HUDEP-2 (cell line): ENCODE measurements at regions not wholly inside any gene's neighbourhood (a gene's known extent, or its start where the extent isn't known, plus 50 kb on each side); places are given as distances from the start of the nearest gene placed in this dataset.

ENCODE experiments used
- DNase-seq, 76 experiments: peaks; one replicate each; lab custom pipeline; 2025; ENCODE audit not compliant: unreplicated experiment in 76 of 76; lab: John Stamatoyannopoulos, UW

DNA sequence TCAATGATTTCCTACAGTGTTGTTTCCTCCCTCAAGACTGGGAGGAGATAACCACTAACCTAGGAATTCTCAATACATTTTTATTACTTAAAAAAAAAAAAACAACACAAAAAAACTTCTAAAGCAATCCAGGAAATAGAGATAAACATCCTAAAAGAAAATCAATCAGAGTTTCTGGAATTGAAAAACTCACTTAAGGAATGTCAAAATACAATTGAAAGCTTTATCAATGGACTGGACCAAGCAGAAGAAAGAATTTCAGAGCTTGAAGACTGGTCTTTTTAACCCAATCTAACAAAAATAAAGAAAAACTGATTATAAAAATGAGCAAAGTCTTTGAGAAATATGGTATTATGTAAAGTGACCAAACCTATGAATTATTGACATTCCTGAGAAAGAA, 394.1 kb downstream of the XPNPEP1 start:
- no peak for DNase-seq

DNA sequence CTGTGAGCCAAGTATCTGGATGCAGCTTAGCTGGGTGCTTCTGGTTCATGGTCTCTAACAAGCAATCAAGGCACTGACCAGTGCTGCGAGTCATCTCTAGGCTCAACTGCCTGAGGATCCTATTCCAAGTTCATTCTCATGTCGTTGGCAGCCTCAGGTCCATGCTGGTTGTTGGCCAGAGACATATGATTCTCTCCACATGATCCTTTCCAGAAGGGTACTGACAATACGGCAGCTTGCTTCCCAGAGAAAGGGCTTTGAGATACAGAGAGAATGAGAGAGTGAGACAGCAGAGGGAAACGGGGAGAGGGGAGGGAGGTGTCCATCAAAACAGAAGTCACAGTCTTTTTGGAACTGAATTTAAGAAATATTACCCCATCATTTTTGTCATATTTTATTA, 405.6 kb downstream of the XPNPEP1 start:
- DNase-seq = no peak

DNA sequence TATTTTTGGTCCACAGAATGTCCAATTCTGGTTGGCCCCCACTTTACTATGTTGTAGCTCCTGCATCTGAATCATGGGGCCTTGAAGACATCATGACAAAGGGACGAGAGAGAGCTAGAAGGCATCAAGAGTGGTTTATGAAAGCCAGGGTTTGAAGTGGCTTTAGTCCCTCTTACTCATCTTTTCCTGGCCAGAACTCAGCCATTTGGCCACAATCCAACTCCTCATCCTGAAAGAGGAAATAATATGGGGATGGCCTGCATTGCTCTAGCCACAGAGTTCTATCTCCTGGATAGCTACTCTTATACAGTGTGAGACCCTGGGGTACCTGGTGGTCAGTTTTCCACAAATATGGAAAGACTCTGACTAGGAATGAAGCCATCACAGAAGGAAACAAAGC, 418.9 kb downstream of the XPNPEP1 start:
- DNase-seq = no peak

DNA sequence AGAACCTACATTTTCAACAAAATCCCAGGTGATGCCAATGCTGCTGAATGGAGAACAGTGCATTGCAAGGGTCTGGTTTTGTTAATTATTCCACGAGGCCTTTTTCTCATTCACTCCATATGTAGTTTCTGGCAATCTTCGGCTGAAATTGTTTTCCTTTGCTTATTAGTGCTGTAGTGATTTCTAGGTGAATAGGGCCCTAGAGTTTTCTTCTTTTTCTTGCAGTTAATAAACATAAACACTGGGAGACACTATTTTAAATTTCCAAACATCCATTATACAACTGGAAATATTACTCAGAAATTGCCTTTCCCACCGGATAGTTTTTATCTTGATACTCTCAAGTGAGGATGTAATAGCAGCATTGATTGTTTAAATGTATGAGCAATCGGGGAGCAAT, 435.6 kb downstream of the XPNPEP1 start:
- DNase-seq = no peak

DNA sequence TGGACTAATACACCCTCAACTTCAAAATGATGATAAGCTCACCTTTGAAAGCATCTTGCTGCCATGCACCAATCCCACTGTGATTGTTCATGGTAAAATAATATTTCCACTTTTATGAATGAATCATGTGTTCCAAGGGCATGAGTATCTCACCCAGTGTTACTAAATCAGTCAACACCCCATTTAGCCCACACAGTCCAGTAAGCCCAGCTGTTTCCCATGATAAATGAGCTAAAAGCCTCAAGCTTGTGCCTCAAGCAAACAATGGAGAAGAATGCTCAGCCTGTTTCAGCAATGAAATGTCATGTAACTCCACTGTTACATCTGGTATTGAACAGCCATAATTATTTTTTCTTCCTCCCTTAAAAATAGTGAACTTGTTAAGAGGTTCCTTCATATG, 442.5 kb downstream of the XPNPEP1 start:
- no peak for DNase-seq

DNA sequence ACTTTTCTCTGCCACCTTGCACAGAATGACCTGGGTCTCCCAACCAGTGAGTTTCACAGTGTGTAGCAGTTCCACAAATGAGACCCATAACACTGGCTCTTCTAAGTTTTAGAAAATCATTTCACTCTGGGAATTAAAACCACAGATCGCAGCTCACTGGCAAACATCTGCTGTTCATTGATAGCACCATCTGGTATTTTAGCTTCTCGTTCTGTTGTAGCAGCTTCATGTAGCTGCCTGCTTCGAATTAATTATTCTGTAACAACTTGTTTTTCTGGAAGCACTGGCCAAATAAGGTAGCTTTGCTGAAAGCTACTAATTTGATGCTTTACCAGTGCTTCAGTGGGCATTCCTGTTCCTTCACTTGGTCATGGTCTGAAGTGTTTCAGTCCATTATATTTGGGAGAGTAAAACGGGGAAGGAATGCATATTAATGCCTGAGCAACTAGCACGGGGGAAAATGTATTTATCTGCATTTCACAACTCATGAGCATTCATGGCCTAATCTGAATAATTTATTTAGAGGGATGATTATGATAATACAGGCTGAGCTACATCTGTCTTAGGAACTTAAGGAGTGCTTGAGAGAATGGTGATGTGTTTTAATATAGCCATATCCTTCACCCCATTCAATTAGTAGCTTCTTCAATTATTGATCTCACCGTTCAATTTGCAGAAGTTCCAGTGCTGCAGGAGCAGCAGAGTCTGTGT, 447.4 kb downstream of the XPNPEP1 start:
- no peak for DNase-seq

DNA sequence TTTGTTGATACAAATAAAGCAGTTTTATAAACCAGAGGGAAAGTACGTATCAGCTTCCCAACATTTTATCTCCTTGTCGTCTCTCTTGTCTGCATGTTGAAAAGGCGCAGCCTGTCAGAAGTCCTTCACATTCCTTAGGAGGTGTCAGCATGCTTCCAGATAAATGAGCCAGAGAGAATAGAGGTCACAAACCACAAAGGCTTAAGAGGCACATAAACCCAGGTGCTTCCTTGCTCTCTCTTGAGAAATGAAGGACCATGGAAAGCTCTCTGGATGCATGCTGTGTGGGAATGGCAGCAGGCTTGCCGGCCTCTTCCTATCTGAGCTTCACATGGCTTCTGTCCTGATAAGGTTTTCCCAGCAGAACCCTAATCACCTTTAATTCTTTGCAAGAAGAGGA, 448.5 kb downstream of the XPNPEP1 start:
- DNase-seq = no peak

DNA sequence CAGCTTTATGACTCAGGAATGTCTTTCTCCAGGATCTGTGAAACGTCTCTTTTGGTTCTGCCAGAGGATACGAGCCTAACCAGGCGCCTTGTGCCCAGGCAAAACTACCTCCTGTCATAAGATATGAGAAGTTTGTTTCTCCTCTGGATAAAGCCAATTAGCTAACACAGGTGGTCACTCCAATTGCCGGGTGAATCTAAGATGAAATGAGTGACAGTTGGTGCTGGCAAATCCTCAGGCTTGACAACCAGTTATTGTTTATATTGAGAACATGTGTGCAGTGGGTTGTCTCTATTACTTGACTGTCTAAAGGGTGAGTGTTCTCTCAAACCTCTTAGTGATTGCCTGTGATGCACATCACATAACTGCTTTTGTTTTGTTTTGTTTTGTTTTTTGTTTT, 449.1 kb downstream of the XPNPEP1 start:
- DNase-seq = no peak

DNA sequence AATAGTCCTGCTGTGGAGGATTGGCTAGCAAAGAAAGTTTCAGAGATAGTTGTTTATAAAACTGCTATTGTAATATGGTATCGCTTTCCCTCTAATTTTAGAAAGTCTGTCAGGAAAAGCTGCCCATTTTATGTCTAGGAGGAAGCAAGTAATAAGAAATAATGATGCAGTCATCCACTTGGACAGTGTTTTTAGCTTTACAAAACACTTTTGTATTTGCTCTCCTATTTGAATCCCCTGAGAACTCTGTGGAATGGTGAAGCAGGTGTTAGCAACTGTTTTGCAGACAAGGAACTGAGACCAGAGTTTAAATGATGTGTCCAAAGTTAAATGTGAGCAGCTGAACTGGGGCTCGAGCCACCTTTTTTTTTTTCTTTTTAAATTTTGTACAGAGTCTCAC, 455.8 kb downstream of the XPNPEP1 start:
- DNase-seq = no peak

DNA sequence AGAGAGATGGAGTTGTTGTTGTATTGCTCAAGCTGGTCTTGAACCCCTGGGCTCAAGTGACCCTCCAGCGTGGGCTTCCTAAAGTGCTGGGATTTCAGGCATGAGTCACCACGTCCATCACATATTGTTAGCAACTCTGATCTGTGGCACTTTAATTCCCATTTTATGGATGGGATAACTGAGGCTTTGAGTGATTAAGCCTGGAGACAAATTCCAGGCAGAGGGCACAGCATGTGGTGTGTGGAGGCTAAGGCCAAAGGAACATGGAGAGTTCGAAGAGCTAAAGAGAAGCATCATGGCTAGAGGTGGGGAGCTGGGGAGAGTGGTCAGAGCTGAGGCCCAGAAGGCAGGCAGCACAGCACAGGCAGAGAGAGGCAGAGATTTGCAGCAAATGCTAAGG, 458.4 kb downstream of the XPNPEP1 start:
- DNase-seq = no peak

DNA sequence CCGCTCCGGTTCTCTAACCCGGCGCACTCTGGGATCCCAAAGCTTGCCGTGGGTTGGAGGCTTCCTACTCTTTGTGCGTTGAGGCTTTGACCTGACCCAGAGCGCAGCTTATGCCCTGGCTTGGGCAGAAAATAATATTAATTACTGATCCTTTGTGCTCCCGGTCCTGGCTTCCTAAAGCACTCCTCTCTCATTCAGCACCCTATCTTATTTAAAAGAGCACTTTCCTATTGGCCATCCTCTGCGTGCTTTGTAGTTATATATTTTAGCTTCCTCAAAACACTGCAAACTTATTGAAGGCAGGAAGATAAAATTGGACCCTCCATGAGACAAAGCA, 466.0 kb downstream of the XPNPEP1 start:
- DNase-seq = no peak

DNA sequence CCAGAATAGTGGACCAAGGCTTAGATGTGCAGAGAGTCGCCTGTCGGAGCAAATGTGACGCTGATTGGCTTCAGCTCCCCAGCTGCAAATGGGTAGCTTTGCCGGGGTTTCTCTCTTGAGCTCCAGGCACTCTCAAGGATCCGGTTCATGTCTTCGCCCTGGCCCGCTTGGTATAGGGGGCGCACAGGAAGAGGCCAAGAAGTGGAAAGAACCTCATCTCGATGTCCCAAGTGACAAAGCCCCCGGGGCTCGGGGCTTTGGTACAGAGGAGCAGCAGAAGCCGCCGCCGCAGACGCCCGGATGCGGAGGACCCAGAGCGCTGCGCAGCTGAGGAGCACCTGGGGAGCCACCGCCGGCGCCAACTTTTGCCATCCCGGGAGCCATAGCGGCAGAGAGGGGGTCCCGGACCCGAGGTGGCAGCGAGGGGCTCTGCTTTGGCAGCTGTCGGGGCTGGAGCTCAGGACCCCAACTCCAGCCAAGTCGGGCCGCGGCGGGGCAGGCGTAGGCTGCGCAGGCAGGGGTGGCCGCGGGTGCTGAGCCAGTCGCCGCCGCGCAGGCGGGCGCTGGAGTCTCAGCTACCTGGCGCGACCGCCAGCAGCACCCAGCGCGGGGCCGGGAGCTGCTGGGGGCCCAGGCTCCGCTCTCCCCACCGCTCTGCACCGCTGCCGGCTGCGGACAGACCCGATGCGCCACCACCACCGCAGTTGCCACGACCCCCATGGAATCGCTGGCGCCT, 466.6 kb downstream of the XPNPEP1 start:
- no peak for DNase-seq

DNA sequence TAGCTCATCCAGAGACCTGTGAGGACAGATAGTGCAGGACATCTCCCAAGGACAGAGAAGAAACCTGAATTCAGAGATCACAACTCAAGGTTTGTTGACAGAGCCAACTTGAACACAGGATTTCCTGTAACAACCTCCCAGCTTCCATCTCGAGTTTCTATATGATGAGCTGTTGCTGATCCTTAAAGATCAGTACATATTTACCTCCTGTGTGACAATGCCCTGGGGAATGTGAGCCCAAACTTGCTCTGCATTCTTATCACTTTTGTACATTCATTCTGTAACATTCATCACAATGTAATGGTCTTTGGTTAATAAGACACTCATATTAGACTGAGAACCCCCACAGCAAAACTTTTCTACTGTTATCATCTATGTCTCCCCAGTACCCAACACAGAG, 468.6 kb downstream of the XPNPEP1 start:
- DNase-seq = no peak

DNA sequence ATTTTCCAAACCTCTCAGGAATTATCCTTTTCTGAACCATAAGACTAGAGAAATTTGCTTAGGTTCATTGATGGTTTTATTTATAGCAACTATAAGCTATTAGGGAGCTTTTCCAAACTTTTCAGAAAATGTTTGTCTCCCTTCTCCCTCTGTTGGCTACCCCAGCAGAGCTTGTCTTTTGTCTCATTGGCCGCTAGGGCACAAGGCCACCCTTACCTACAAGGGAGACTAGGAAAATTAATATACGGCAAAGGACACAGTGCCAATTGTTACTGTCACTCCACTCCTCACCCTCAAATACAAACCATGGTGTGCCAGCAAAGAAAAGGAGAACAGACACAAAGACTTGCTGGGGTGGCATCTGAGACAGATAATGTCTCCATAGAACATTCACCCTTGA, 471.4 kb downstream of the XPNPEP1 start:
- no peak for DNase-seq

DNA sequence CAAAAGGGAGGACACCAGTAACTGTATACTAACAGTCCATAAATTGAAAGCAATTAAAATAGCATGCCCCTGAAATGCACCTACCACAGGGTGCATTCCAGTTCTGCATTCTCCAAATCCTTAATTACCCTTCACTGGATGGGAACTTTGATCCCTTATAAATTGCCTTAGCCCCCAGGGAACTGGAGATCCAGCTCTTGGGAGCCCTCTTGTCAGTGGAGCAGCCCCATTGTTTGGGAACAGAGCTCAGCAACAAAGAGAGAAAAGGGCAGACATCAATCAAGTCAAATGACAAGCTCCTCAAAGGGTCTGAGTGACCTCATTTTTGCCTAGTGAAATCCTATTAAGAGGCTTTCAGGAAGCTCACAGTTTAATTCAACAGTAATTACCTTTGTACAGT, 472.6 kb downstream of the XPNPEP1 start:
- DNase-seq = no peak

DNA sequence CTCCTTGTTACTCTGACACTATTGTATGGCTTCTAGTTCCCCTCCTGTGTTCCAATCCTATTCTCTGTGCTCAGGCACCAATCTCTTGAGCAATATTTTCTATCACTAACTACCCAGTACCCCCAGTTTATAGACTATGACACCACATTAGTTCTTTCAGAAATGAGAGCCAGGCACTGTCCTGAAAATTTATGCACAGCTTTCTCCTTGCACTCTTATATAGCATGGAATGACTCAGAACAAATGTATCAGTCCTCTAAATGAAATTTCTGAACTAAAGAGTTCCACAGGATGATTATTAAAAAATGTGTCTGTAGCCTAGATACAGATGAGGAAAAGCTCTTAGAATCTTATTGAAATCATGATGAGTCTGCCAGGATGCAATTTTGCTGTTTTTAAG, 489.9 kb downstream of the XPNPEP1 start:
- DNase-seq = no peak

DNA sequence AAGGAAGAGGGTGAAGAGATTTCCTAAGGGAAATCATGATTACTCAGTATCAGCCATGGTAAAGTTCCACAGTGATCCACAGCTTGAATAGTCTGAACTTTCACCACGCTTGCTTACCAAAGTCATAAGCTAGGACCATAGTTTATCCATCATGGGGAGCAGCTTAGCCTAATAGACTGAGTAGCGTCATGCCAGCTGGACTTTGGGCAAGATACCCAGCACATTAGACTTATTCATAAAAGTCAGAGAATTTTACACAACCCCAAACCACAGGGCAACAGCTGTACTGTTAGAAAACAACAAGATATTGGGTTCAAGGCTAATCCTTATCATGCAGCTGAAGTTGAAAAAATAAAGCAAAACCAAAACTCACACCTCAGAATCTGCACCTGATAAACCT, 491.0 kb downstream of the XPNPEP1 start:
- DNase-seq = no peak

DNA sequence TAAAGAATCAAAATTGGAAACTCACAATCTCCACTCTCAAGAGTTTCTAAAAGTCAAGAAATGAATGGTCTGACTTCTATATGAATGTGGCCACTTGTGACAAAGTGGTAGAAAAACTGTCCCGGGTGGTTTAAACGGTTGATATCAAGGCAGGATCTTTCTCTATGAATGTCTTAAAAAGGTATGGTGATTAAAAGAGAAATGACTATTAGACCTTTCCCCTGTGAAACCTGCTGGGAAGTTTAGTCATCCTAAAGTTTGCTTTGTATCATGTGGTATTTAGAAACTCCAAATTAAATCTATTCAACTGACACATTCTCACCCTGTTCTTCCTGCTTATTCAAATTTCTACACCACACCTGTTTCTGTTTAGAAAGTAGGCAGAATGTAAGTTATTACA, 492.5 kb downstream of the XPNPEP1 start:
- no peak for DNase-seq

DNA sequence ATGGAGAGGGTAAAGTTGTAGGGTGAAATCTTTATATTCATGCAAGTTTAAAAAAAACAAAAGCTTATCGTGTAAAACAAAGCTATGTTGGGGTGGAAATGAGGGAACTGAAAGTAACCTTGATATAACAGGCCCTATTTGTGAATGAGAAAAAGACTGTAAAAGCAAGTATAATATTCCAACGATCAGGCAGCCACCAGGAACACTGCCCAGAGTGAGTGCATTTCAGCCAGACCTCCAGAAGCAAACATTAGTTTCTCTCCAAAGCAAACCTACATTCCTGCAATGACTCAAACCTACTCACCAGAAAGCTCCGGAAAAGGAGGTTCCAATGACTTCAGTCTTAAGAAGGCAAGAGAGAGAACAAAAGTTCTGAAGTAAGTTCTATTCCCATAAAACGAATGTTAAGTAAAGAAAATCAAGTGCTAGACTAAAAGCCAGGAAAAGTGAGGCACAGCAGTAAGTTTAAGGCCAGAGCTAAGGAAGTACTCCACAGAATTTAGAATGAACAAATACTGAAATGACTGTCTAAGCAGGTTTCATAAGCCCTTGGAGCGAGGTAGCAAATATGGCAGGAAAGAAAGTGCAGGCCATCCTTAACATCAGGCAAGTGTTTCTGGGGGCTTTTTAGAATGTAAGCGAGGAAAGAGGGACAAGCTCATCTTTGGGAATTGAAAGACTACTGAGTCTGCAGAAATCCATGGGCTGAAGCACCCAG, 493.1 kb downstream of the XPNPEP1 start:
- DNase-seq = no peak

DNA sequence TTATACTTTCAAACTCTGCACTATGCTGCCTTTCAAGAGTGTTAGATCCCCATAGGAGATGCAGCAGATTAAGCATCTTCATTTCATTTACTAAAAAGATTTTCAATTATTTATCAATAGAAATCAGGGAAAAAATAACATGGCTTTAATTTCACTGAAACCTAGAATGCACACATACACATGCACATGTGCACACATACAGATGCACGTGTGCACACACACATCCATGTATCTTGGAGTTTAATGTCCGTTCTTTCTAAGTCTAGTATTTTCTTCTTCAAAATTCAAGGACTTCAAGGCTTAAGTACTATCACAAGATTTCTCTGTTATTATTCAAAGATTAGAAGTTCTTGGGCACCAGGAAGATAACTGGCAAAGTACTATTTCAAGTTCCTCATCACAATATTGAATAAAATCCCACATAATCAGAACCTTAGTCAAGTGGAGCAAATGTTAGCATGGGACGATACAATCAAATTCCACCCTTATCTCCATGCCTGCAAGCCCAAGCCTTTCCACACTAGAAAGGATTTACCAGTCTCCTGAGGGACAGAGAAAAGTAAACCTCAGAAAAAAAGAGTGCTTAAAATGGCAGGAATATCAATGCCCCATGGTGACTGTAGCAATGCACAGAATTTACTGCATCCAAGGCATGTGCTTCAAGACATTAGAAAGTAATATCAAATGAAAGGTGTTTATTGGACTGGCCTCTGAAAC, 494.4 kb downstream of the XPNPEP1 start:
- no peak for DNase-seq

DNA sequence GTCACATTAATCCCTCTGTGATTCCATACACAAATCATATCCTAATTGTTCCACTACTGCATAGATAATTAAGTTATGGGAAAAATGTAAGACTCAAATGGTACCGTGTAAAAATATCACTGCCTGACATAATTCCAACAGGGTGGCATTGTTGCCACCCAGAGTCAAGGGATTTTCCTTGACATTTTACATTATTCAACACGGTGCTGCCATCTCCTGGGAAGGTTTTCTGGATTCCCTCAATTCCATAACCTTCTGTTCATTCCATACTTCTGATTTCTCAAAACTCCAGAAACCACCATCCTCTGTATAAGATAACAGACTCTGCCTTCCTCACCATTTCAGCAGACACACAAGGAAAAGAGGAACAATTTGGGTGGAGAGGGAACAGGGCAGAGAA, 495.9 kb downstream of the XPNPEP1 start:
- DNase-seq = no peak
